Liver (tissue), 3 donors: ENCODE measurements at regions not wholly inside any gene's neighbourhood (a gene's known extent, or its start where the extent isn't known, plus 50 kb on each side); places are given as distances from the start of the nearest gene placed in this dataset.

Experiments used
- EGR1 ChIP-seq, 2 donors: IDR thresholded peaks; 2 replicates each; pipeline ENCODE4 v1.6.1; 2016 to 2018; ENCODE audit warnings: antibody characterized with exemption in 2 of 2, low read depth in 2 of 2
- JUND ChIP-seq, 2 donors: IDR thresholded peaks; 2 replicates each; pipeline ENCODE4 v1.6.1; 2016; ENCODE audit warnings: antibody characterized with exemption in 2 of 2
- RAD21 ChIP-seq, 2 donors: IDR thresholded peaks; 2 replicates each; pipeline ENCODE4 v1.6.1; 2016; ENCODE audit warnings: antibody characterized with exemption in 2 of 2, mild to moderate bottlenecking in 2 of 2
- SP1 ChIP-seq: IDR thresholded peaks from 2 replicates; pipeline ENCODE4 v1.6.1; 2018; ENCODE audit warnings: antibody characterized with exemption, mild to moderate bottlenecking
- TF ChIP-seq, protein P1 (sequence below): fragments of 150-350 bp; IDR thresholded peaks from 2 replicates; pipeline ENCODE4 v1.5.1; 2017; ENCODE audit warnings: improper control_type of control experiment, low read depth, low read length; ENCODE audit not compliant: missing input control
- TF ChIP-seq, protein P2 (sequence below): IDR thresholded peaks from 2 replicates; pipeline ENCODE4 v1.6.1; 2016; ENCODE audit warnings: antibody characterized with exemption, mild to moderate bottlenecking
- TF ChIP-seq, protein P3 (sequence below): IDR thresholded peaks from 2 replicates; pipeline ENCODE4 v1.6.1; 2016; ENCODE audit warnings: antibody characterized with exemption
- donor health status: healthy.
- donor health status: healthy.

DNA sequence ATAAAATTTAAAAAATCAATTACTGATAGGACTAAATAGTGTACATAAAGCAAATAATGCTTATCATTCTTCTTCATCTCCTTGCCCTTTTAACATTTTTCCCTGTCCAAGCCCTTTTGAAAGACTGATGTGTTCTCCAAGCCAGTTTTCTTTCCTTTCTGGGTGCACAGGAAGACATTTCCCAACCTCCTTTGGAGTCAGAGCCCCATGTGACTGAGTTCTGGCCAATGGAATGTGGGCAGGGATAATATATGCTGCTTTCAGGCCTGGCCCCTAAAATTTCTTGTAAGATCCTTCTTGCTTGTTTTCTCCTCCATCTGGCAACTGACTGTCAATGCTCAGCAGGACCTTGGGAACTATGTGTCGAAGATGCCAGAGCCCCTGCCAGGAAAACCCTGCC is 197.5 kb downstream of the EMX2 start:
- TF ChIP-seq, protein P1, sequence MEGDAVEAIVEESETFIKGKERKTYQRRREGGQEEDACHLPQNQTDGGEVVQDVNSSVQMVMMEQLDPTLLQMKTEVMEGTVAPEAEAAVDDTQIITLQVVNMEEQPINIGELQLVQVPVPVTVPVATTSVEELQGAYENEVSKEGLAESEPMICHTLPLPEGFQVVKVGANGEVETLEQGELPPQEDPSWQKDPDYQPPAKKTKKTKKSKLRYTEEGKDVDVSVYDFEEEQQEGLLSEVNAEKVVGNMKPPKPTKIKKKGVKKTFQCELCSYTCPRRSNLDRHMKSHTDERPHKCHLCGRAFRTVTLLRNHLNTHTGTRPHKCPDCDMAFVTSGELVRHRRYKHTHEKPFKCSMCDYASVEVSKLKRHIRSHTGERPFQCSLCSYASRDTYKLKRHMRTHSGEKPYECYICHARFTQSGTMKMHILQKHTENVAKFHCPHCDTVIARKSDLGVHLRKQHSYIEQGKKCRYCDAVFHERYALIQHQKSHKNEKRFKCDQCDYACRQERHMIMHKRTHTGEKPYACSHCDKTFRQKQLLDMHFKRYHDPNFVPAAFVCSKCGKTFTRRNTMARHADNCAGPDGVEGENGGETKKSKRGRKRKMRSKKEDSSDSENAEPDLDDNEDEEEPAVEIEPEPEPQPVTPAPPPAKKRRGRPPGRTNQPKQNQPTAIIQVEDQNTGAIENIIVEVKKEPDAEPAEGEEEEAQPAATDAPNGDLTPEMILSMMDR = no peak
- TF ChIP-seq, protein P2, sequence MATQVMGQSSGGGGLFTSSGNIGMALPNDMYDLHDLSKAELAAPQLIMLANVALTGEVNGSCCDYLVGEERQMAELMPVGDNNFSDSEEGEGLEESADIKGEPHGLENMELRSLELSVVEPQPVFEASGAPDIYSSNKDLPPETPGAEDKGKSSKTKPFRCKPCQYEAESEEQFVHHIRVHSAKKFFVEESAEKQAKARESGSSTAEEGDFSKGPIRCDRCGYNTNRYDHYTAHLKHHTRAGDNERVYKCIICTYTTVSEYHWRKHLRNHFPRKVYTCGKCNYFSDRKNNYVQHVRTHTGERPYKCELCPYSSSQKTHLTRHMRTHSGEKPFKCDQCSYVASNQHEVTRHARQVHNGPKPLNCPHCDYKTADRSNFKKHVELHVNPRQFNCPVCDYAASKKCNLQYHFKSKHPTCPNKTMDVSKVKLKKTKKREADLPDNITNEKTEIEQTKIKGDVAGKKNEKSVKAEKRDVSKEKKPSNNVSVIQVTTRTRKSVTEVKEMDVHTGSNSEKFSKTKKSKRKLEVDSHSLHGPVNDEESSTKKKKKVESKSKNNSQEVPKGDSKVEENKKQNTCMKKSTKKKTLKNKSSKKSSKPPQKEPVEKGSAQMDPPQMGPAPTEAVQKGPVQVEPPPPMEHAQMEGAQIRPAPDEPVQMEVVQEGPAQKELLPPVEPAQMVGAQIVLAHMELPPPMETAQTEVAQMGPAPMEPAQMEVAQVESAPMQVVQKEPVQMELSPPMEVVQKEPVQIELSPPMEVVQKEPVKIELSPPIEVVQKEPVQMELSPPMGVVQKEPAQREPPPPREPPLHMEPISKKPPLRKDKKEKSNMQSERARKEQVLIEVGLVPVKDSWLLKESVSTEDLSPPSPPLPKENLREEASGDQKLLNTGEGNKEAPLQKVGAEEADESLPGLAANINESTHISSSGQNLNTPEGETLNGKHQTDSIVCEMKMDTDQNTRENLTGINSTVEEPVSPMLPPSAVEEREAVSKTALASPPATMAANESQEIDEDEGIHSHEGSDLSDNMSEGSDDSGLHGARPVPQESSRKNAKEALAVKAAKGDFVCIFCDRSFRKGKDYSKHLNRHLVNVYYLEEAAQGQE = no peak
- TF ChIP-seq, protein P3, sequence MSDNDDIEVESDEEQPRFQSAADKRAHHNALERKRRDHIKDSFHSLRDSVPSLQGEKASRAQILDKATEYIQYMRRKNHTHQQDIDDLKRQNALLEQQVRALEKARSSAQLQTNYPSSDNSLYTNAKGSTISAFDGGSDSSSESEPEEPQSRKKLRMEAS = no peak
- TF ChIP-seq EGR1 (IDR thresholded peaks at IDR 0.05; ENCODE audit: low read depth in 2 of 2) = no peak
- TF ChIP-seq SP1 = no peak
- no peak for TF ChIP-seq JUND (IDR thresholded peaks at IDR 0.05)
- no peak for TF ChIP-seq RAD21 (IDR thresholded peaks at IDR 0.05)
